WTC11 (cell line): ENCODE measurements at regions not wholly inside any gene's neighbourhood (a gene's known extent, or its start where the extent isn't known, plus 50 kb on each side); places are given as distances from the start of the nearest gene placed in this dataset.

Experiments
- ATAC-seq: fragments of 200-7000 bp; cut with Tn5 transposase; 2 replicates; pipeline ENCODE4 v1.10.0; 2021; ENCODE audit warnings: mild to moderate bottlenecking, moderate library complexity
- CTCF ChIA-PET: fragments of 300-600 bp; sonication (Branson Sonifier 250); formaldehyde crosslinking; loops from one replicate; lab custom pipeline; 2021; ENCODE audit warnings: antibody characterized with exemption; lab: Charles Lee
- POLR2A ChIA-PET: fragments of 350-600 bp; sonication (Branson Sonifier 250); formaldehyde crosslinking; loops from one replicate; lab custom pipeline; 2021; ENCODE audit warnings: antibody characterized with exemption; lab: Charles Lee
- DNase-seq: peaks from one replicate; pipeline ENCODE4 v3.0.0; 2021; ENCODE audit warnings: low spot score
- H3K27ac Mint-ChIP-seq: 2 replicates; pipeline ENCODE4 v1.8.0; 2021; ENCODE audit warnings: mixed read lengths
- H3K27me3 Mint-ChIP-seq: 2 replicates; pipeline ENCODE4 v1.8.0; 2021; ENCODE audit warnings: low read depth, mild to moderate bottlenecking, moderate library complexity, mixed read lengths
- H3K36me3 Mint-ChIP-seq: 2 replicates; pipeline ENCODE4 v1.8.0; 2021; ENCODE audit warnings: mixed read lengths
- H3K4me1 Mint-ChIP-seq: 2 replicates; pipeline ENCODE4 v1.8.0; 2022; ENCODE audit warnings: mixed read lengths
- H3K4me3 Mint-ChIP-seq: 2 replicates; pipeline ENCODE4 v1.8.0; 2021; ENCODE audit warnings: mild to moderate bottlenecking, moderate library complexity, mixed read lengths
- H3K9me3 Mint-ChIP-seq: 2 replicates; pipeline ENCODE4 v1.8.0; 2021; ENCODE audit warnings: mixed read lengths
- AFF4 ChIP-seq: sonication (generic); formaldehyde crosslinking; IDR thresholded peaks from 2 replicates; pipeline ENCODE4 v1.8.1; 2023; ENCODE audit warnings: mild to moderate bottlenecking, missing genetic modification reagents, borderline replicate concordance
- ATF2 ChIP-seq: sonication (generic); formaldehyde crosslinking; IDR thresholded peaks from 2 replicates; pipeline ENCODE4 v1.8.1; 2022; ENCODE audit warnings: low read depth, missing genetic modification reagents, borderline replicate concordance
- CBFB ChIP-seq: sonication (generic); formaldehyde crosslinking; IDR thresholded peaks from 2 replicates; pipeline ENCODE4 v1.8.1; 2022; ENCODE audit warnings: mild to moderate bottlenecking, low read depth, missing genetic modification reagents
- CDX4 ChIP-seq: fragments of 250-450 bp; sonication (Bioruptor Pico); IDR thresholded peaks from 2 replicates; pipeline ENCODE4 v1.9.0; 2021; ENCODE audit warnings: moderate library complexity, mild to moderate bottlenecking, inconsistent platforms, borderline replicate concordance
- FOXJ3 ChIP-seq: sonication (generic); formaldehyde crosslinking; IDR thresholded peaks from 2 replicates; pipeline ENCODE4 v1.9.0; 2021; ENCODE audit warnings: missing genetic modification reagents, mild to moderate bottlenecking, borderline replicate concordance
- FOXK1 ChIP-seq: sonication (generic); formaldehyde crosslinking; IDR thresholded peaks from 2 replicates; pipeline ENCODE4 v1.8.0; 2022; ENCODE audit warnings: mild to moderate bottlenecking, moderate library complexity, missing genetic modification reagents
- GTF2I ChIP-seq: fragments of 250-450 bp; sonication (Bioruptor Pico); conservative IDR thresholded peaks from 2 replicates; pipeline ENCODE4 v1.4.0; 2021; ENCODE audit warnings: mild to moderate bottlenecking
- HMGA2 ChIP-seq: fragments of 250-450 bp; sonication (Bioruptor Pico); IDR thresholded peaks from 2 replicates; pipeline ENCODE4 v1.4.0; 2021; ENCODE audit warnings: mild to moderate bottlenecking, moderate library complexity
- IRF2 ChIP-seq: sonication (generic); formaldehyde crosslinking; IDR thresholded peaks from 2 replicates; pipeline ENCODE4 v1.8.0; 2022; ENCODE audit warnings: low read depth, missing genetic modification reagents, borderline replicate concordance
- NFATC4 ChIP-seq: fragments of 250-450 bp; sonication (Bioruptor Pico); IDR thresholded peaks from 2 replicates; pipeline ENCODE4 v1.9.0; 2021; ENCODE audit warnings: mild to moderate bottlenecking
- NR1H2 ChIP-seq: sonication (generic); formaldehyde crosslinking; IDR thresholded peaks from 2 replicates; pipeline ENCODE4 v1.9.0; 2021; ENCODE audit warnings: mild to moderate bottlenecking, moderate library complexity, missing genetic modification reagents
- PRDM15 ChIP-seq: sonication (generic); formaldehyde crosslinking; IDR thresholded peaks from 2 replicates; pipeline ENCODE4 v1.8.0; 2022; ENCODE audit warnings: missing genetic modification reagents
- SMAD4 ChIP-seq: sonication (generic); formaldehyde crosslinking; IDR thresholded peaks from 2 replicates; pipeline ENCODE4 v1.8.0; 2022; ENCODE audit warnings: mild to moderate bottlenecking, missing genetic modification reagents
- SOX15 ChIP-seq: fragments of 250-450 bp; sonication (Bioruptor Pico); IDR thresholded peaks from 2 replicates; pipeline ENCODE4 v1.9.0; 2021; ENCODE audit warnings: mild to moderate bottlenecking
- SP1 ChIP-seq: sonication (generic); formaldehyde crosslinking; conservative IDR thresholded peaks from 2 replicates; pipeline ENCODE4 v1.8.1; 2022; ENCODE audit warnings: missing genetic modification reagents
- TCF7 ChIP-seq: sonication (generic); formaldehyde crosslinking; IDR thresholded peaks from 2 replicates; pipeline ENCODE4 v1.8.0; 2022; ENCODE audit warnings: mild to moderate bottlenecking, low read depth, missing genetic modification reagents, moderate library complexity
- ZMAT4 ChIP-seq: fragments of 250-450 bp; sonication (Bioruptor Pico); IDR thresholded peaks from 2 replicates; pipeline ENCODE4 v1.9.0; 2021; ENCODE audit warnings: mild to moderate bottlenecking
- ZNF263 ChIP-seq: sonication (generic); formaldehyde crosslinking; IDR thresholded peaks from 2 replicates; pipeline ENCODE4 v1.8.1; 2022; ENCODE audit warnings: low read depth, mild to moderate bottlenecking, moderate library complexity, missing genetic modification reagents

- no peaks in the 10 kb centered on the region for H3K4me1 Mint-ChIP-seq
- H3K4me3 Mint-ChIP-seq: no peak overlapping the region
- POLR2A ChIA-PET: no interaction called here
- TF ChIP-seq SMAD4 (CRISPR knock-in tag) (no peak), ZNF263 (CRISPR knock-in tag) (no peak), CBFB (CRISPR knock-in tag) (no peak), SOX15 (CRISPR knock-in tag) (no peak), SP1 (CRISPR knock-in tag) (no peak), ATF2 (no peak), FOXK1 (CRISPR knock-in tag) (no peak), IRF2 (no peak), CDX4 (no peak), GTF2I (no peak), NFATC4 (CRISPR knock-in tag) (no peak), TCF7 (CRISPR knock-in tag) (no peak), AFF4 (CRISPR knock-in tag) (no peak), ZMAT4 (no peak), HMGA2 (CRISPR knock-in tag) (no peak), FOXJ3 (no peak), NR1H2 (CRISPR knock-in tag) (no peak), PRDM15 (CRISPR knock-in tag) (no peak)
- DNase-seq: no peak
- no peak for ATAC-seq
- CTCF ChIA-PET: no interaction called here
- H3K36me3 Mint-ChIP-seq: no peaks in the 10 kb centered on the region
- H3K27me3 Mint-ChIP-seq: no peaks in the 10 kb centered on the region
- H3K27ac Mint-ChIP-seq: no peak overlapping the region
- no peaks in the 10 kb centered on the region for H3K9me3 Mint-ChIP-seq
Observed at GRCh38 chr5:120103495-120103894, 360.6 kb upstream of the PRR16 start.
